Endodermal cell (in vitro differentiated cells): ENCODE measurements at regions not wholly inside any gene's neighbourhood (a gene's known extent, or its start where the extent isn't known, plus 50 kb on each side); places are given as distances from the start of the nearest gene placed in this dataset.

ENCODE experiments used
- DNase-seq: peaks from one replicate; pipeline ENCODE4 v3.0.0-alpha.2; 2017
- H3K27ac ChIP-seq: 2 replicates; pipeline ENCODE4 v1.5.1; 2013; ENCODE audit warnings: mild to moderate bottlenecking, low read depth, low read length, moderate library complexity
- H3K27me3 ChIP-seq: 2 replicates; pipeline ENCODE4 v1.6.1; 2013; ENCODE audit warnings: mild to moderate bottlenecking, low read length, moderate library complexity; ENCODE audit not compliant: insufficient read depth, control insufficient read depth, poor library complexity, severe bottlenecking
- H3K36me3 ChIP-seq: 2 replicates; pipeline ENCODE4 v1.7.0; 2013; ENCODE audit warnings: mild to moderate bottlenecking, low read length, moderate library complexity; ENCODE audit not compliant: control insufficient read depth, insufficient read depth
- H3K4me1 ChIP-seq: one replicate; pipeline ENCODE4 v1.7.0; 2013; ENCODE audit warnings: low read length; ENCODE audit not compliant: control insufficient read depth, insufficient read depth
- H3K4me3 ChIP-seq: 2 replicates; pipeline ENCODE4 v1.5.1; 2013; ENCODE audit warnings: mild to moderate bottlenecking, low read length, moderate library complexity
- H3K9ac ChIP-seq: 2 replicates; pipeline ENCODE4 v1.6.1; 2013; ENCODE audit warnings: mild to moderate bottlenecking, low read length, moderate library complexity; ENCODE audit not compliant: poor library complexity, severe bottlenecking; ENCODE audit errors: extremely low read depth
- H3K9me3 ChIP-seq: 2 replicates; pipeline ENCODE4 v1.6.1; 2013; ENCODE audit warnings: mild to moderate bottlenecking, low read length, moderate library complexity; ENCODE audit not compliant: control insufficient read depth
- H3K27ac Mint-ChIP-seq: 2 replicates; pipeline ENCODE4 v1.8.0; 2020; ENCODE audit warnings: mixed read lengths
- H3K27me3 Mint-ChIP-seq: 2 replicates; pipeline ENCODE4 v1.8.0; 2021; ENCODE audit warnings: mild to moderate bottlenecking, mixed read lengths; ENCODE audit not compliant: insufficient read depth
- H3K36me3 Mint-ChIP-seq: 2 replicates; pipeline ENCODE4 v1.8.0; 2020; ENCODE audit warnings: low read depth, mixed read lengths
- H3K4me1 Mint-ChIP-seq: 2 replicates; pipeline ENCODE4 v1.8.0; 2020; ENCODE audit warnings: mixed read lengths
- H3K4me3 Mint-ChIP-seq: 2 replicates; pipeline ENCODE4 v1.8.0; 2020; ENCODE audit warnings: mild to moderate bottlenecking, moderate library complexity, mixed read lengths
- H3K9me3 Mint-ChIP-seq: 2 replicates; pipeline ENCODE4 v1.8.0; 2020; ENCODE audit warnings: mild to moderate bottlenecking, mixed read lengths
- CTCF ChIP-seq: fragments of 200-600 bp; sonication (generic); conservative IDR thresholded peaks from 2 replicates; pipeline ENCODE4 v1.5.0; 2021; ENCODE audit warnings: antibody characterized with exemption, mild to moderate bottlenecking
- WGBS, 2 experiments: methylation state at CpG; one replicate each; pipeline versions ENCODE4 v1.1.5 to v1.1.7; 2013; ENCODE audit warnings: missing lambda C conversion rate in 2 of 2, mixed read lengths in 1 of 2; ENCODE audit not compliant: insufficient coverage in 1 of 2, insufficient read length in 1 of 2; 5-methylcytosine and 5-hydroxymethylcytosine counted together

DNA sequence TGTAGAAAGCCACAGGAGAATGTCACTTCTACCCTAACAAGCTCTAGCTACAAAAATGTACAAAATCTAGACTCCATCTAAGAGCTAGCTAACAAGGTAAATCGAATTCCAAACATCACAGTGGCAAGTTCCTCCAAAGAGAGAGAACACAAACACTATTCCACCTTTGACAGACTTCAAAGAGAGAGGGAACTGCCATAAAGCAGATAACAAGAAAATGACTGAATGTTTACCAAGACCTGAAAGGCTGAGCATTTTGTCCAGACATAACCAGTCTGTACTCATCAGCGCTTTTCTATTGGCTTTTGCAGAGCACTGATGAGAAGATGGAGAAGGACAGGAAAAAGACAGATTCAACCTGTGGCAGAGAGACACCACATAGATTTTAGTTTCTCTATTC is 1419.6 kb upstream of the ALCAM start:
- Mint-ChIP-seq H3K4me1 (no peaks in the 10 kb centered on the region), H3K9me3 (no peaks in the 10 kb centered on the region), H3K4me3 (no peak overlapping the region), H3K27ac (no peak overlapping the region), H3K27me3 (no peaks in the 10 kb centered on the region), H3K36me3 (no peaks in the 10 kb centered on the region)
- TF ChIP-seq CTCF: no peak
- Histone ChIP-seq H3K9me3 (no peaks in the 10 kb centered on the region), H3K27ac (no peak overlapping the region), H3K9ac (no peak overlapping the region), H3K4me1 (no peaks in the 10 kb centered on the region), H3K36me3 (no peaks in the 10 kb centered on the region), H3K4me3 (no peak overlapping the region), H3K27me3 (no peaks in the 10 kb centered on the region)
- no peak for DNase-seq
- WGBS, 2 experiments: 48 to 100% methylated on average over 1 to 2 of the region's 2 CpGs

GRCh38 chr3:103949693-103950092 is 1417.0 kb upstream of the ALCAM start:
- no peak for DNase-seq
- TF ChIP-seq CTCF: no peak
- no peak overlapping the region for H3K4me3 Mint-ChIP-seq
- no peaks in the 10 kb centered on the region for H3K4me1 Mint-ChIP-seq
- no peaks in the 10 kb centered on the region for H3K27me3 Mint-ChIP-seq
- no peaks in the 10 kb centered on the region for H3K9me3 ChIP-seq
- H3K27me3 ChIP-seq: no peaks in the 10 kb centered on the region
- H3K9ac ChIP-seq: no peak overlapping the region
- WGBS, 2 experiments: 50% methylated on average over 1 of the region's 1 CpG; no CpG with 5 or more reads in 1 of the 2 experiments
- no peaks in the 10 kb centered on the region for H3K9me3 Mint-ChIP-seq
- H3K4me3 ChIP-seq: no peak overlapping the region
- no peaks in the 10 kb centered on the region for H3K36me3 Mint-ChIP-seq
- no peaks in the 10 kb centered on the region for H3K4me1 ChIP-seq
- no peak overlapping the region for H3K27ac Mint-ChIP-seq
- no peak overlapping the region for H3K27ac ChIP-seq
- H3K36me3 ChIP-seq: no peaks in the 10 kb centered on the region

- H3K27ac ChIP-seq: no peak overlapping the region
- H3K4me3 ChIP-seq: no peak overlapping the region
- H3K27me3 ChIP-seq: no peaks in the 10 kb centered on the region
- Mint-ChIP-seq H3K4me1 (no peaks in the 10 kb centered on the region), H3K36me3 (no peaks in the 10 kb centered on the region), H3K27me3 (no peaks in the 10 kb centered on the region), H3K9me3 (no peaks in the 10 kb centered on the region), H3K4me3 (no peak overlapping the region), H3K27ac (no peak overlapping the region)
- H3K36me3 ChIP-seq: no peaks in the 10 kb centered on the region
- 86% methylated on average over 1 of the region's 3 CpGs; no CpG with 5 or more reads in 1 of the 2 experiments for WGBS, 2 experiments
- H3K9ac ChIP-seq: no peak overlapping the region
- H3K9me3 ChIP-seq: no peaks in the 10 kb centered on the region
- no peak for DNase-seq
- H3K4me1 ChIP-seq: no peaks in the 10 kb centered on the region
- TF ChIP-seq CTCF: no peak
Observed at GRCh38 chr3:103950676-103951075, 1416.0 kb upstream of the ALCAM start.
